Neural progenitor cell (in vitro differentiated cells): ENCODE measurements at regions not wholly inside any gene's neighbourhood (a gene's known extent, or its start where the extent isn't known, plus 50 kb on each side); places are given as distances from the start of the nearest gene placed in this dataset.

ENCODE experiments used
- DNase-seq: peaks from one replicate; pipeline ENCODE4 v3.0.0-alpha.2; 2016; ENCODE audit warnings: low spot score
- H2AFZ ChIP-seq: fragments of 200-600 bp; sonication (generic); replicated peaks from 2 replicates; pipeline ENCODE4 v1.6.1; 2016; ENCODE audit warnings: antibody characterized with exemption
- H3F3A ChIP-seq: fragments of 200-600 bp; sonication (generic); 2 replicates; pipeline ENCODE4 v1.6.1; 2016; ENCODE audit warnings: antibody characterized with exemption, low read depth
- H3K27ac ChIP-seq: fragments of 200-600 bp; sonication (generic); 2 replicates; pipeline ENCODE4 v1.5.1; 2016; ENCODE audit warnings: mild to moderate bottlenecking
- H3K27me3 ChIP-seq: fragments of 200-600 bp; sonication (generic); 2 replicates; pipeline ENCODE4 v1.6.1; 2016; ENCODE audit warnings: mild to moderate bottlenecking, moderate library complexity
- H3K36me3 ChIP-seq: fragments of 200-600 bp; sonication (generic); 2 replicates; pipeline ENCODE4 v1.5.1; 2016
- H3K4me1 ChIP-seq: fragments of 200-600 bp; sonication (generic); 2 replicates; pipeline ENCODE4 v1.6.1; 2016; ENCODE audit warnings: mixed run types
- H3K4me2 ChIP-seq: fragments of 200-600 bp; sonication (generic); 2 replicates; pipeline ENCODE4 v1.6.1; 2016
- H3K4me3 ChIP-seq: fragments of 200-600 bp; sonication (generic); 2 replicates; pipeline ENCODE4 v1.5.1; 2016
- H3K79me2 ChIP-seq: fragments of 200-600 bp; sonication (generic); 2 replicates; pipeline ENCODE4 v1.6.1; 2016; ENCODE audit warnings: low read depth
- H3K9ac ChIP-seq: fragments of 200-600 bp; sonication (generic); 2 replicates; pipeline ENCODE4 v1.6.1; 2016
- H3K9me3 ChIP-seq: fragments of 200-600 bp; sonication (generic); 2 replicates; pipeline ENCODE4 v1.5.1; 2016; ENCODE audit warnings: low read depth
- H4K20me1 ChIP-seq: fragments of 200-600 bp; sonication (generic); 2 replicates; pipeline ENCODE4 v1.6.1; 2016; ENCODE audit warnings: low read depth
- H3K27ac Mint-ChIP-seq: 3 replicates; pipeline ENCODE4 v1.8.0; 2021; ENCODE audit warnings: mixed read lengths
- H3K27me3 Mint-ChIP-seq: 2 replicates; pipeline ENCODE4 v1.8.0; 2022; ENCODE audit warnings: low read depth, mild to moderate bottlenecking, inconsistent platforms, moderate library complexity, mixed read lengths; ENCODE audit not compliant: insufficient read depth
- H3K36me3 Mint-ChIP-seq: 3 replicates; pipeline ENCODE4 v1.8.0; 2021; ENCODE audit warnings: mixed read lengths
- H3K4me1 Mint-ChIP-seq: 3 replicates; pipeline ENCODE4 v1.8.0; 2021; ENCODE audit warnings: mixed read lengths
- H3K4me3 Mint-ChIP-seq: 3 replicates; pipeline ENCODE4 v1.8.0; 2021; ENCODE audit warnings: mild to moderate bottlenecking, moderate library complexity, mixed read lengths
- H3K9me3 Mint-ChIP-seq: 3 replicates; pipeline ENCODE4 v1.8.0; 2020; ENCODE audit warnings: mixed read lengths
- EZH2 ChIP-seq: fragments of 200-600 bp; sonication (generic); IDR thresholded peaks from 2 replicates; pipeline ENCODE4 v1.6.1; 2017; ENCODE audit warnings: antibody characterized with exemption, mild to moderate bottlenecking, moderate library complexity
- EZH2phosphoT487 ChIP-seq: fragments of 200-600 bp; sonication (generic); IDR thresholded peaks from 2 replicates; pipeline ENCODE4 v1.6.1; 2017; ENCODE audit warnings: antibody characterized with exemption
- TF ChIP-seq, protein P1 (sequence below): fragments of 200-600 bp; sonication (generic); IDR thresholded peaks from 2 replicates; pipeline ENCODE4 v1.5.1; 2017; ENCODE audit warnings: antibody characterized with exemption, mild to moderate bottlenecking

DNA sequence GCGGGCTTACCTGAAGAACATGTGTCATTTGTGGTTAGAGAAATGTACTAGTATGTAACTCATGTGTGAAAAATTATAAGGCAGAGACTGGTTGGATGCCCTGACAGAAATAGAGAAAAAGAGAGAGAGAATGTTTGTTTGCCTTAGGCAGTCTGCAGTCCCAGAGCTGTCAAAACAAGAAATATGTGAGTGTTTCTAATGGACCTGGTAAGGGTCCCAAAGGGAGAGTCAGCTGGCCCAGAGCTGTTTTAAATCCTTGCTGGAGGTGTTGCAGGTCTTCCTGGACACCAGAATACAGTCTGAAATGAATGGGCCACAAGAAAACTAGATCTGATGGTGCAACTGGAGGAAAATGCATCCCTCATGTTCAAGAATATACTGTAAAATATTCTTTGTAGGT lies 158.3 kb upstream of the OGFRL1 start:
- Histone ChIP-seq H4K20me1 (no peaks in the 10 kb centered on the region), H3K36me3 (no peaks in the 10 kb centered on the region), H3K27ac (no peak overlapping the region), H3K4me2 (no peak overlapping the region), H3F3A (no peaks in the 10 kb centered on the region), H3K9me3 (no peaks in the 10 kb centered on the region), H2AFZ (no peak overlapping the region), H3K9ac (no peak overlapping the region), H3K4me1 (no peaks in the 10 kb centered on the region), H3K79me2 (no peaks in the 10 kb centered on the region), H3K27me3 (no peaks in the 10 kb centered on the region), H3K4me3 (no peak overlapping the region)
- Mint-ChIP-seq H3K36me3 (no peaks in the 10 kb centered on the region), H3K4me3 (no peak overlapping the region), H3K4me1 (no peaks in the 10 kb centered on the region), H3K27me3 (no peaks in the 10 kb centered on the region), H3K27ac (no peak overlapping the region), H3K9me3 (peaks cover 9% of the 10 kb centered on the region)
- no peak for DNase-seq
- TF ChIP-seq EZH2 = no peak
- no peak for TF ChIP-seq EZH2phosphoT487
- TF ChIP-seq, protein P1, sequence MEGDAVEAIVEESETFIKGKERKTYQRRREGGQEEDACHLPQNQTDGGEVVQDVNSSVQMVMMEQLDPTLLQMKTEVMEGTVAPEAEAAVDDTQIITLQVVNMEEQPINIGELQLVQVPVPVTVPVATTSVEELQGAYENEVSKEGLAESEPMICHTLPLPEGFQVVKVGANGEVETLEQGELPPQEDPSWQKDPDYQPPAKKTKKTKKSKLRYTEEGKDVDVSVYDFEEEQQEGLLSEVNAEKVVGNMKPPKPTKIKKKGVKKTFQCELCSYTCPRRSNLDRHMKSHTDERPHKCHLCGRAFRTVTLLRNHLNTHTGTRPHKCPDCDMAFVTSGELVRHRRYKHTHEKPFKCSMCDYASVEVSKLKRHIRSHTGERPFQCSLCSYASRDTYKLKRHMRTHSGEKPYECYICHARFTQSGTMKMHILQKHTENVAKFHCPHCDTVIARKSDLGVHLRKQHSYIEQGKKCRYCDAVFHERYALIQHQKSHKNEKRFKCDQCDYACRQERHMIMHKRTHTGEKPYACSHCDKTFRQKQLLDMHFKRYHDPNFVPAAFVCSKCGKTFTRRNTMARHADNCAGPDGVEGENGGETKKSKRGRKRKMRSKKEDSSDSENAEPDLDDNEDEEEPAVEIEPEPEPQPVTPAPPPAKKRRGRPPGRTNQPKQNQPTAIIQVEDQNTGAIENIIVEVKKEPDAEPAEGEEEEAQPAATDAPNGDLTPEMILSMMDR = no peak

DNA sequence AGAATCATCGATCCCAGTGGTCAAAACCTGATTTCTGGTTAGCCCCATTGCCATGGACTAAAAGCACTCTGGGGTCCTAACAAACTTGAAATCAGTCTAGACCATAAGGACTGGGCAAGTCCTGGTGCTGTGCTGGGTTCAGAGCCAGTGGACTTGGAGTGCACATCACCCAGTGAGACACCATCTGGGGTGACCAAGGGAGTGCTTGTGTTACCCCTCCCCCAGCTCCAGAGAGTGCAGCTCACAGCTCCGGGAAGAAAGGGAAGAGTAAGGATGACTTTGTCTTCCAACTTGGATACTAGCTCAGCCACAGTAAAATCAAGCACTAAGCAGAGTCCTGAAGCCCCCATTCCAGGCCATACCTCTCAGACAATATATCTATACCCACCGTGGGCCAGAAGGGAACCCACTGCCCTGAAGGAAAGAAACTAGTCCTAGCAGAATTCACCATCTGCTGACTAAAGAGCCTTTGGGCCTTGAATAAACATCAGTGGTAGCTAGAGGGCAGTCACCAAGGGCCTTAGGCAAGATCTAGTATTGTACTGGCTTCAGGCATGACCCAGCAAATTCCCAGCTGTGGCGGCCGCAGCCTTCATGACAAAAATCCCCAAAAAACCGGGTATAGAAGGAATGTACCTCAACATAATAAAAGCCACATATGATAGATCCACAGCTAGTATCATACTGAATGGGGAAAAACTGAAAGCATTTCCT lies 153.5 kb upstream of the OGFRL1 start:
- Histone ChIP-seq H3K79me2 (no peaks in the 10 kb centered on the region), H3F3A (no peaks in the 10 kb centered on the region), H2AFZ (peak overlapping the region; percentile 68), H3K4me2 (no peak overlapping the region), H3K27ac (no peak overlapping the region), H3K4me1 (no peaks in the 10 kb centered on the region), H3K9me3 (no peaks in the 10 kb centered on the region), H4K20me1 (no peaks in the 10 kb centered on the region), H3K9ac (no peak overlapping the region), H3K4me3 (no peak overlapping the region), H3K27me3 (no peaks in the 10 kb centered on the region), H3K36me3 (no peaks in the 10 kb centered on the region)
- H3K36me3 Mint-ChIP-seq = no peaks in the 10 kb centered on the region
- no peak overlapping the region for H3K27ac Mint-ChIP-seq
- TF ChIP-seq EZH2phosphoT487 (no peak), EZH2 (no peak)
- TF ChIP-seq, protein P1 = peak; percentile 13
- peaks cover 4% of the 10 kb centered on the region for H3K9me3 Mint-ChIP-seq
- no peaks in the 10 kb centered on the region for H3K4me1 Mint-ChIP-seq
- H3K4me3 Mint-ChIP-seq = no peak overlapping the region
- no peaks in the 10 kb centered on the region for H3K27me3 Mint-ChIP-seq
- peak; percentile 23 for DNase-seq

DNA sequence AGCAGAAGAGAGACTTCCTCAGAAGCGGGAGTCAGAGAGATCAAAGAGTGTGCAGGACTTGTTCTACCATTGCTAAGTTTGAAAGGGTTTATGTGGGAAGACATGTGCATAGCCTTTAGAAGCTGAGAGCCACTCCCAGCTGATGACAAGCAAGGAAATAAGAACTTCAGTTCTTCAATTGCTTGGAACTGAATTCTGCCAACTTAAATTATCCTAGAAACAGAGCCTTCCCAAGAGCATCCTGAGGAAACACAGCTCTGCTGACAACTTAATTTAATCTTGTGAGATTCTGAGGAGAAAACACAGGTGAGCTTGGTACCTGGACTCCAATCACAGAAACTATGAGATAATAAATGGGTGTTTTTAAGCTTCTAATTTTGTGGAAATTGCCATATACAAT lies 150.6 kb upstream of the OGFRL1 start:
- no peak overlapping the region for H3K27ac Mint-ChIP-seq

More for the DNA sequence above, 150.6 kb upstream of the OGFRL1 start:
- H2AFZ ChIP-seq = no peak overlapping the region
- Mint-ChIP-seq H3K27me3 (no peaks in the 10 kb centered on the region), H3K36me3 (no peaks in the 10 kb centered on the region), H3K9me3 (peaks cover 12% of the 10 kb centered on the region), H3K4me3 (no peak overlapping the region), H3K4me1 (no peaks in the 10 kb centered on the region)
- no peak overlapping the region for H3K9ac ChIP-seq
- no peak overlapping the region for H3K4me2 ChIP-seq
- no peaks in the 10 kb centered on the region for H3K9me3 ChIP-seq
- no peaks in the 10 kb centered on the region for H3K79me2 ChIP-seq
- H3K4me1 ChIP-seq = no peaks in the 10 kb centered on the region
- no peaks in the 10 kb centered on the region for H3K27me3 ChIP-seq
- no peaks in the 10 kb centered on the region for H3K36me3 ChIP-seq
- no peak for TF ChIP-seq EZH2phosphoT487
- TF ChIP-seq EZH2 = no peak
- TF ChIP-seq, protein P1 = no peak
- DNase-seq = no peak
- H3K4me3 ChIP-seq = no peak overlapping the region
- no peaks in the 10 kb centered on the region for H3F3A ChIP-seq
- no peaks in the 10 kb centered on the region for H4K20me1 ChIP-seq
- no peak overlapping the region for H3K27ac ChIP-seq
